ENCODE measurements at regions not wholly inside any gene's neighbourhood (a gene's known extent, or its start where the extent isn't known, plus 50 kb on each side); places are given as distances from the start of the nearest gene placed in this dataset.
"Not testable (repeated sequence)": the region's sequence is repeated elsewhere in the genome, so short reads cannot be mapped to it uniquely, and the experiment has no call there.

GRCh38 chr6:34646714-34647113 lies 49.9 kb downstream of the ILRUN start:
- intact Hi-C loops (cut with DNase I), result no loop called here
- DNase-seq (ENCODE audit: low spot score), result no peak

GRCh38 chr6:34645627-34646026 lies 50.9 kb downstream of the ILRUN start:
- intact Hi-C loops (cut with DNase I), result no loop called here
- no peak for DNase-seq (ENCODE audit: low spot score)

DNA sequence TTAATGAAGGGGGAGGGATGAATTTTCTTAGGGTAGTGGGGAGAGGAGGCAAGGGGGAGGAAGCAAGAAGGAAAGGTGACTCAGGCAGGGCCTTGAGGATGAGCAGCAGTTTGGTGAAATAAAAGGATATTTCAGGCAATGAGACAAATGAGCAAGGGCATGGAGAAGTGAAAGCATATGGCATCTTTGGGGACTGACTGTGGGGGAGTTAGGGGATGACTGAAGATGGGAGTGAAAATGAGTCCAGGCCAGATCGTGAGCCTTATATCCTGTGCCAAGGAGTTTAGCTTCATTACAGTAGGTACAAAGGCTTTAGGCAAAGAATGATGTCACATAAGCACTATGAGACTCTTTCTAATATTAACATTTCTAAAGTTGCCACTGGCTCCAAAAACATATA lies 51.9 kb downstream of the ILRUN start:
- intact Hi-C loops (cut with DNase I), result no loop called here

DNA sequence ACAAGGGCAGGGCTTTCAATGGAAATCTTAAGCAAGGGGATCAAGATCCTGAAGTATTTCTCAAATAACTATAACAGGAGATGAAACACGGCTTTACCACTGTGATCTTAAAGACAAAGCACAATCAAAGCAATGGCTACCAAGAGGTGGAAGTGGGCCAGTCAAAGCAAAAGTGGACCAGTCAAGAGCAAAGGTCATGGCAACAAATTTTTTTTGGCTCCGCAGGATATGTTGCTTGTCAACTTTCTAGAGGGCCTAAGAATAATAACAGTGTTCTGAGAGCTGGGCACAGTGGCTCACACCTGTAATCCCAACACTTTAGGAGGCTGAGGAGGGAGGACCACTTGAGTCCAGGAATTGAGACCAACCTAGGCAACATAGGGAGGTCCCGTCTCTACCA lies 54.1 kb downstream of the ILRUN start:
- intact Hi-C loops (cut with DNase I), result no loop called here
- no peak for DNase-seq (ENCODE audit: low spot score)

More for the DNA sequence above, 51.9 kb downstream of the ILRUN start:
- no peak for DNase-seq (ENCODE audit: low spot score)

DNA sequence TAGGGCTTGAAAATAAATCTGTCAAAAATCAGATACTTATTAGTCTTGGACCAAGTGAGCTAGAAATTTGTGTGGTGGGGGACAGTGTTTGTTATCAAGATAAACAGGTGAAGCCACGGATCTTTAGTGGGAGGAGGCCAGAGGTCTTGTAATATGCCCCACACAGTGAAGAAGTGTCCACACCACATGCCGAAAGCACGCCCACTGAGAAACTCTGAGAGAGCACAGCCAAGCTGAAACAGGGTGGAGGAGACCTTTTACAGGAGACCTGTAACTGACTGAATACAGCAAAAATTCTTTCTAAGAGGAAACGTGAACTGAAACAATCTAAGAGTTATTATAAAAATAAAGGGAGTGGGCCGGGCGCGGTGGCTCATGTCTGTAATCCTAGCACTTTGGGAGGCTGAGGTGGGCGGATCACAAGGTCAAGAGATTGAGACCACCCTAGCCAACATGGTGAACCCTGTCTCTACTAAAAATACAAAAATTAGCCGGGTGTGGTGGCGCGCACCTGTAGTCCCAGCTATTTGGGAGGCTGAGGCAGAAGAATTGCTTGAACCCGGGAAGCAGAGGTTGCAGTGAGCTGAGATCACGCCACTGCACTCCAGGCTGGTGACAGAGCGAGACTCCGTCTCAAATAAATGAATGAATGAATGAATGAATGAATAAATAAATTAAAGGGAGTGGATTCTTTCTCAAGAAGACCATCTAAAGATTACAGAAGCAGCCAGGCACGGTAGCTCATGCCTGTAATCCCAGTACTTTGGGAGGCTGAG lies 56.3 kb downstream of the ILRUN start:
- intact Hi-C loops (cut with DNase I); DNase-seq (ENCODE audit: low spot score): not testable (repeated sequence)

DNA sequence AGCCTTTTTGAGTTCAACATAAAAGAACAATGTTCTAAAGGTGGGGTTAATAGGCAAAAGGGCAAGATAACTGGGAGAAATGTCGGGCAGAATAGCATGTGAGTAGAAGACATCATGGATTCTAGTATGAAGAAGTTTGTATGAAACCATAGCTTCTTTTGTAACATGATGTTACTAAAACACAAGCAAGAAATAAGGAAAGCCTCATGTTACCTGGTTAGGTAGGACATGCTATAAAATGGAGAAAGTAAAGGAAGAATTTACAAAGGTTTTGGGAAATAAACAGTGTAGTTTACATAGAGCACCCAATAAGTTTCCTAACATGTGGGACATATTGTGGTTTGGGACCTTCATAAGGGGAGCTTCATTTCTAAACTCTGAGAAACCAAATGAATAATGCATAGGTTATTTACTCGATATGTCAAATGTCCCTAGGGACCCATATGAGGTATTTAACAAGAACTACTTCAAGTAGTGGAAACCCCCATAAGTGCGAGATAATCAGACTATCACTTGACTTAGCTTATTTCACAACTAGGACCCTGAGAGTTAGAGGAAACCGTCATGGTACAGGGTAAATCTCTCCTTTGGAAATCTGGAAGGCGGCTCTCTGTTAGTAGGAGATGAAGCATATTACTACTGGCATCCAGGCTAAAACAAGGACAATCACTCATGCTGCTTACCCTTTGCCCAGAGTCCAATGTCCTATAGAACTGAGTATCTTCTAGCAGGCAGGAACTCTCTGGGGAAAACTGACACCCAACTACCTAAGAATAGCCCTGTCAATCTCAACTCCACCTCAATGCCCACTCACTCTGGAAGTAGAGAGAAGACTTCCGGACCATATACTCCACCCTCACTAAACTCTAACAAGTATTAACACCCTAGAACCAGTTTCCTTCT lies 57.5 kb downstream of the ILRUN start:
- intact Hi-C loops (cut with DNase I), result no loop called here
- DNase-seq (ENCODE audit: low spot score), result no peak

- intact Hi-C loops (cut with DNase I), result no loop called here
- DNase-seq (ENCODE audit: low spot score), result no peak
These were observed 62.8 kb downstream of the ILRUN start for GRCh38 chr6:34633785-34634184.

DNA sequence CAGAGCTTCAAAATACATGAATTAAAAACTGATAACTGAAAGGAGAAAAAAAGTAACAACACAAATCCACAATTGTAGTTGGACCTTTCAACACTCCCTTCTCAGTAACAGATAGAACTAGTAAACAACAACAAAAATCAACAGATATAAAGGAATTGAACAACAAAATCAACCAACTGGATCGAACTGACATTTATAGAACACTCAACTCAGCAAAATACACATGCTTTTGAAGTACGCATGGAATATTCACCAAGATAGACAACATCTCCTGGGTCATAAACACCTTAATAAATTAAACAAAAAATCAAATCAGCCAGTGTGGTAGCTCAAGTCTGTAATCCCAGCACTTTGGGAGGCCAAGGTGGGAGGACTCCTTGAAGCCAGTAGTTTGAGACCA lies 63.3 kb downstream of the ILRUN start:
- intact Hi-C loops (cut with DNase I), result no loop called here
- no peak for DNase-seq (ENCODE audit: low spot score)

DNA sequence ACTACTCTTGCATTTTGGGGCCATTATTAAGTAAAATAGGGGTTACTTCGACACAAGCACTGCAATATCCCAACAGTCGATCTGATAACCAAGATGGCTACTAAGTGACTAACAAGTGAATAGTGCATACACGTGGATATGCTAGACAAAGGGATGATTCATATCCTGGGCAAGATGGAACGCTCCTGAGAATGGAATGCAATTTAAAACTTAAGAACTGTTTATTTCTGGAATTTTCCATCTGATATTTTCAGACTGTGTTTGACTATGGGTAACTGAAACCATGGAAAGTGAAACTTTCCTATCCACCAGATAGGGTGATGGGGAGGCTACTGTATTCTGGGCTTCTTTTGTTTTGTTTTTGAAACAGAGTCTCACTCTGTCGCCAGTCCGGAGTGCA lies 66.5 kb downstream of the ILRUN start:
- DNase-seq (ENCODE audit: low spot score), result no peak
- intact Hi-C loops (cut with DNase I), result no loop called here

GRCh38 chr6:34627296-34627695 lies 69.3 kb downstream of the ILRUN start:
- no peak for DNase-seq (ENCODE audit: low spot score)
- intact Hi-C loops (cut with DNase I), result no loop called here

- DNase-seq (ENCODE audit: low spot score), result no peak
- intact Hi-C loops (cut with DNase I), result no loop called here
These were observed 62.5 kb upstream of the SPDEF start for GRCh38 chr6:34618430-34619182.

- intact Hi-C loops (cut with DNase I), result no loop called here
- no peak for DNase-seq (ENCODE audit: low spot score)
These were observed 61.1 kb upstream of the SPDEF start for GRCh38 chr6:34617231-34617630.

DNA sequence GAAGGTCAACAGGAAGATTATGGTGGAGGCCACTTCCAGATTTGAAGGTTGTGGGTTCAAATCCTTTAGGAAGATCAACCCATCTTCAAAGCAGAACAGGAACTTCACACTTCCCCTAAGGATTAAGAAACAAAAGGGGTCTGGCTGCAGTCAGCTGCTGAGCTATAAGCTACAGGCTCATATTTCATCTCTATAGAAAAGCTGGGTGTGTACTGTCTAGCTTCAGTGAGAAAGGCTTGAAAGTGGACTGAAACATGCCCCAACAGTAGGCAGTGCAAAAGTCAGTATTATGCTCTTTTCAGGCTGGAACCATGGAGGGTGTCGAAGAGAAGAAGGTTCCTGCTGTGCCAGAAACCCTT lies 60.1 kb upstream of the SPDEF start:
- no peak for DNase-seq (ENCODE audit: low spot score)
- intact Hi-C loops (cut with DNase I), result no loop called here

GRCh38 chr6:34615574-34616226 lies 59.6 kb upstream of the SPDEF start:
- DNase-seq (ENCODE audit: low spot score), result no peak
- intact Hi-C loops (cut with DNase I), result no loop called here

DNA sequence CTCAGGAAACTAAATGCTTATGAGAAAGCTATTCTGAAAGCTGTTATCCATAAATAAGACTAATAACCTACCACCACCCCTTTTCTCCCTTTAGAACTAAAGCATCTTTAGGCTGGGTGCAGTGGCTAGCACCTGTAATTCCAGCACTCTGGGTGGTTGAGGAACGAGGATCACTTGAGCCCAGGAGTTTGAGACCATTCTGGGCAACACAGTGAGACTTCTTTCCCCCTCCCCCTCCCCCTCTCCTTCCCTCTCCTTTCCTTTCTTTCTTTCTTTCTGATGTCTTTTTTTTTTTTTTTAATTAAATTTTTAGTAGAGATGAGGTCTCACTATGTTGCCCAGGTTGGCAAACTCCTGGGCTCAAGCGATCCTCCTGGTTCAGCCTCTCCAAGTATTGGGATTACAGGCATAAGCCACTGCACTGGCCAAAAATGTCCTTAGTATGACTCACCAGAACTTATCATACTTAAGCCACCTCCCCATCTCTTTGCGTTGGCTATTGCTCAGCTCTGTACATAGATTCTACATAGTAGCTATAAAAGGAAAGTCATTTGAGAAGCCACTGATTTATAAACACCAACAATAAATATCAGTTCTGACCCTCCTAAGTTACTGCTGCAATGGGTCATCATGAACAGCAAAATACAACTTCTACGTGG lies 54.8 kb upstream of the SPDEF start:
- intact Hi-C loops (cut with DNase I), result no loop called here
- no peak for DNase-seq (ENCODE audit: low spot score)

DNA sequence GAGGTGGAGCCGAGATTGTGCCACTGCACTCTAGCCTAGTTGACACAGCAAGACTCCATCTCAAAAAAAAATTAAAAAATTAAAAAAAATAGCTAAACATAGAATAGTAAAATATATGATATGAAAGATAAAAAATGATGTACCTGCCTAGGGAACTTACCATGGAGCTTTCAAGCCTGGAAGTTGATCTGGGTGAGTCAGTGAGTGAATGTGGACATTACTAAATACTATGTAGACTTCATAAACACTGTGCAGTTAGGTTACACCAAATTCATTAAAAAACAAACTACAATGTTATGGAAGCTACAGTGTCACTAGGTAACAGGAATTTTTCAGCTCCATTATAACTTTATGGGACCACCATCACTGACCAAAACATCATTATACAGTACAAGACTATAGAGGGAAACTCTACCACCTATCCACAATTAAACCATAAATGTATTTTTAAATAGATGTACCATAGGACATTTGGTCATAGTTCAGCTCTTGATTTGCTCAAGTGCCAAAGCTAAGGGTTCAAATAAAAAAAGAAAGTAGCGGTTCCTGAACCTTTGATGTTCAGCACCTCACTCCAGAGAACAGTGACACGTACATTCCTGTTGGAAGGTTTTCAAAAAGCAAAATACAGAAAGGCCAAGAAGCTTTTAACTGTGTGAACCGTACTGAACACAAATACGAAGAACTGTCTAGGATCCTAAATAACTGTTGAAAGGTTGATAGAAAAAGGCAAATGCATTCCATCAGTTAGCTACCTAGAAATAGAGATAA lies 52.4 kb upstream of the SPDEF start:
- intact Hi-C loops (cut with DNase I), result loop anchor here (1.0 to 2.0 kb wide), 3 partner anchors 81 to 412 kb away; no protein-coding TSS in a partner anchor
- no peak for DNase-seq (ENCODE audit: low spot score)

GRCh38 chr6:34606477-34607265 lies 50.5 kb upstream of the SPDEF start:
- intact Hi-C loops (cut with DNase I), result no loop called here
- DNase-seq (ENCODE audit: low spot score), result no peak

Measured in cardiac septum (tissue), 1 donor.